Suppressor macrophage treated with lipopolysaccharide for 1 hour (primary cell): ENCODE measurements at regions not wholly inside any gene's neighbourhood (a gene's known extent, or its start where the extent isn't known, plus 50 kb on each side); places are given as distances from the start of the nearest gene placed in this dataset.
A peak's percentile ranks its signal among the peaks of the same experiment; 100 is the strongest.
"Not testable (repeated sequence)": the region's sequence is repeated elsewhere in the genome, so short reads cannot be mapped to it uniquely, and the experiment has no call there.

Source experiments
- DNase-seq, 3 donors: peaks; one replicate each; pipeline ENCODE4 v3.0.0-alpha.2; 2020 to 2022

GRCh38 chr12:126897778-126898177, 1369.2 kb upstream of the TMEM132C start:
- DNase-seq, result no peak

- no peak for DNase-seq
These were observed 1368.4 kb upstream of the TMEM132C start for GRCh38 chr12:126898562-126898961.

GRCh38 chr12:126899926-126900792, 1366.8 kb upstream of the TMEM132C start:
- no peak for DNase-seq

GRCh38 chr12:126903027-126903876, 1363.7 kb upstream of the TMEM132C start:
- no peak for DNase-seq

- no peak for DNase-seq
These were observed 1361.2 kb upstream of the TMEM132C start for GRCh38 chr12:126905752-126906151.

GRCh38 chr12:126907900-126908764, 1358.8 kb upstream of the TMEM132C start:
- no peak for DNase-seq

GRCh38 chr12:126908765-126909142, 1358.2 kb upstream of the TMEM132C start:
- no peak for DNase-seq

- DNase-seq, result no peak
These were observed 1356.4 kb upstream of the TMEM132C start for GRCh38 chr12:126910570-126910969.

- no peak for DNase-seq
These were observed 1354.9 kb upstream of the TMEM132C start for GRCh38 chr12:126912111-126912510.

- DNase-seq, result no peak
These were observed 1352.7 kb upstream of the TMEM132C start for GRCh38 chr12:126914170-126914793.

GRCh38 chr12:126915309-126915708, 1351.7 kb upstream of the TMEM132C start:
- DNase-seq, result peak; percentile 26 to 39 (median 37)

- no peak for DNase-seq
These were observed 1340.9 kb upstream of the TMEM132C start for GRCh38 chr12:126926023-126926594.

- no peak for DNase-seq
These were observed 1336.7 kb upstream of the TMEM132C start for GRCh38 chr12:126930234-126930633.

GRCh38 chr12:126932156-126932555, 1334.8 kb upstream of the TMEM132C start:
- DNase-seq, result no peak

GRCh38 chr12:126935435-126935834, 1331.5 kb upstream of the TMEM132C start:
- no peak for DNase-seq

GRCh38 chr12:126936181-126936851, 1330.7 kb upstream of the TMEM132C start:
- peak; percentile 4 to 22 (median 20) for DNase-seq

GRCh38 chr12:126937431-126937830, 1329.5 kb upstream of the TMEM132C start:
- no peak for DNase-seq

GRCh38 chr12:126944684-126945083, 1322.3 kb upstream of the TMEM132C start:
- DNase-seq, result no peak

- not testable (repeated sequence) for DNase-seq
These were observed 1320.0 kb upstream of the TMEM132C start for GRCh38 chr12:126946958-126947357.

GRCh38 chr12:126949558-126949957, 1317.4 kb upstream of the TMEM132C start:
- no peak for DNase-seq

- DNase-seq, result no peak
These were observed 1316.7 kb upstream of the TMEM132C start for GRCh38 chr12:126950266-126950665.
